ENCODE measurements at regions not wholly inside any gene's neighbourhood (a gene's known extent, or its start where the extent isn't known, plus 50 kb on each side); places are given as distances from the start of the nearest gene placed in this dataset.

DNA sequence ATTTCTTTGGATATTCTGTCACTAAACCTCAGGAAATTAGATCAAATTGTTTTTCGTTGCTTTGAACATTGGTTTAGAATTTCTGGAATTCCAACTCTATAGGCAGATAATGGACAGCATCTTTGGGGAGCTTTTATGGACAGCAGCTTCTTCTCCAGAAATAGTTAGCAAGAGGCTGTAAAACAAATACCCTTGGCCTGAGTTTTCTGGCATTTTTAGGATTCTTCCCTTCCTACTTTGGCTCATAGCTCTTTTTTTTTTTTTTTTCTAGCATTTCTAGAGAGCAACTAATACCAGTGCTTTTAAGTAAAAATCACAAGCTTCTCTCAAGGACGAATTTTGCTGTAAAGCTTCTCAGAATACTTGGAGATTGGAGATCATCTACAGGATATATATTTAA, 169.8 kb upstream of the SPRY2 start:
- TF ChIP-seq BHLHE40 (IDR thresholded peaks at IDR 0.05; ENCODE audit: borderline replicate concordance) (no peak), ARNT (IDR thresholded peaks at IDR 0.05) (no peak), L3MBTL2 (conservative IDR thresholded peaks at IDR 0.05) (no peak)
